Liver (tissue), 8 donors: ENCODE measurements at regions not wholly inside any gene's neighbourhood (a gene's known extent, or its start where the extent isn't known, plus 50 kb on each side); places are given as distances from the start of the nearest gene placed in this dataset.

ENCODE experiments used
- DNase-seq: peaks from one replicate; pipeline ENCODE4 v3.0.0-alpha.2; 2017; ENCODE audit warnings: low spot score
- H3K27ac ChIP-seq, 2 donors: one replicate each; pipeline ENCODE4 v1.7.0; 2013; ENCODE audit warnings: inconsistent platforms in 2 of 2, low read length in 2 of 2, control low read depth in 1 of 2, low read depth in 1 of 2, mild to moderate bottlenecking in 1 of 2
- H3K27me3 ChIP-seq, 4 donors: one replicate each; pipeline versions ENCODE4 v1.6.1 to v1.7.0; 2013; ENCODE audit warnings: low read length in 3 of 4, inconsistent platforms in 1 of 4, mild to moderate bottlenecking in 1 of 4, moderate library complexity in 1 of 4; ENCODE audit not compliant: control insufficient read depth in 4 of 4, insufficient read depth in 4 of 4
- H3K36me3 ChIP-seq, 4 donors: one replicate each; pipeline versions ENCODE4 v1.6.1 to v1.7.0; 2013; ENCODE audit warnings: low read length in 3 of 4, mild to moderate bottlenecking in 3 of 4, low read depth in 1 of 4, moderate library complexity in 1 of 4; ENCODE audit not compliant: control insufficient read depth in 4 of 4, insufficient read depth in 3 of 4
- H3K4me1 ChIP-seq, 4 donors: one replicate each; pipeline versions ENCODE4 v1.6.1 to v1.7.0; 2013; ENCODE audit warnings: low read length in 3 of 4, mild to moderate bottlenecking in 3 of 4, moderate library complexity in 1 of 4; ENCODE audit not compliant: control insufficient read depth in 4 of 4, insufficient read depth in 4 of 4
- H3K4me3 ChIP-seq, 3 donors: one replicate each; pipeline versions ENCODE4 v1.6.1 to v1.7.0; 2013; ENCODE audit warnings: low read length in 3 of 3, control low read depth in 1 of 3, low read depth in 1 of 3, mild to moderate bottlenecking in 1 of 3
- H3K9ac ChIP-seq, 2 donors: one replicate each; pipeline ENCODE4 v1.7.0; 2013; ENCODE audit warnings: low read length in 2 of 2, mild to moderate bottlenecking in 2 of 2, moderate library complexity in 2 of 2, control low read depth in 1 of 2, low read depth in 1 of 2
- H3K9me3 ChIP-seq, 4 donors: one replicate each; pipeline versions ENCODE4 v1.6.1 to v1.7.0; 2013; ENCODE audit warnings: low read length in 3 of 4; ENCODE audit not compliant: control insufficient read depth in 4 of 4
- ATF3 ChIP-seq: IDR thresholded peaks from 2 replicates; pipeline ENCODE4 v1.6.1; 2016; ENCODE audit warnings: antibody characterized with exemption
- EGR1 ChIP-seq, 2 donors: IDR thresholded peaks; 2 replicates each; pipeline ENCODE4 v1.6.1; 2016 to 2018; ENCODE audit warnings: antibody characterized with exemption in 2 of 2, low read depth in 2 of 2
- FOXA1 ChIP-seq: IDR thresholded peaks from 2 replicates; pipeline ENCODE4 v1.6.1; 2016; ENCODE audit warnings: antibody characterized with exemption
- FOXA2 ChIP-seq: IDR thresholded peaks from 2 replicates; pipeline ENCODE4 v1.6.1; 2016; ENCODE audit warnings: antibody characterized with exemption
- GABPA ChIP-seq, 2 donors: IDR thresholded peaks in 1 of 2; conservative IDR thresholded peaks in 1 of 2; 2 replicates each; pipeline ENCODE4 v1.6.1; 2016; ENCODE audit warnings: antibody characterized with exemption in 2 of 2, mild to moderate bottlenecking in 1 of 2, moderate library complexity in 1 of 2
- HNF4A ChIP-seq, 2 donors: conservative IDR thresholded peaks; 2 replicates each; pipeline ENCODE4 v1.6.1; 2016; ENCODE audit warnings: antibody characterized with exemption in 2 of 2, mild to moderate bottlenecking in 2 of 2
- HNF4G ChIP-seq: IDR thresholded peaks from 2 replicates; pipeline ENCODE4 v1.6.1; 2016; ENCODE audit warnings: antibody characterized with exemption
- JUND ChIP-seq, 2 donors: IDR thresholded peaks; 2 replicates each; pipeline ENCODE4 v1.6.1; 2016; ENCODE audit warnings: antibody characterized with exemption in 2 of 2
- MAX ChIP-seq: IDR thresholded peaks from 2 replicates; pipeline ENCODE4 v1.6.1; 2016; ENCODE audit warnings: antibody characterized with exemption
- NR2F2 ChIP-seq: IDR thresholded peaks from 2 replicates; pipeline ENCODE4 v1.6.1; 2016; ENCODE audit warnings: antibody characterized with exemption
- RAD21 ChIP-seq, 2 donors: IDR thresholded peaks; 2 replicates each; pipeline ENCODE4 v1.6.1; 2016; ENCODE audit warnings: antibody characterized with exemption in 2 of 2, mild to moderate bottlenecking in 2 of 2
- REST ChIP-seq: IDR thresholded peaks from 2 replicates; pipeline ENCODE4 v1.6.1; 2016; ENCODE audit warnings: antibody characterized with exemption, mild to moderate bottlenecking
- RXRA ChIP-seq, 2 donors: IDR thresholded peaks; 2 replicates each; pipeline ENCODE4 v1.6.1; 2017 to 2018; ENCODE audit warnings: antibody characterized with exemption in 2 of 2, mild to moderate bottlenecking in 1 of 2
- SP1 ChIP-seq: IDR thresholded peaks from 2 replicates; pipeline ENCODE4 v1.6.1; 2018; ENCODE audit warnings: antibody characterized with exemption, mild to moderate bottlenecking
- TAF1 ChIP-seq: conservative IDR thresholded peaks from 2 replicates; pipeline ENCODE4 v1.6.1; 2016; ENCODE audit warnings: antibody characterized with exemption, mild to moderate bottlenecking
- YY1 ChIP-seq: IDR thresholded peaks from 2 replicates; pipeline ENCODE4 v1.6.1; 2016; ENCODE audit warnings: antibody characterized with exemption, mild to moderate bottlenecking
- WGBS: extraction: QIAGEN DNeasy Blood & Tissue Kit; methylation state at CpG from one replicate; pipeline ENCODE4 v1.1.7; 2013; 5-methylcytosine and 5-hydroxymethylcytosine counted together
- TF ChIP-seq, protein P1 (sequence below): fragments of 150-350 bp; IDR thresholded peaks from 2 replicates; pipeline ENCODE4 v1.5.1; 2017; ENCODE audit warnings: improper control_type of control experiment, low read depth, low read length; ENCODE audit not compliant: missing input control
- TF ChIP-seq, protein P2 (sequence below): IDR thresholded peaks from 2 replicates; pipeline ENCODE4 v1.6.1; 2016; ENCODE audit warnings: antibody characterized with exemption
- donor health status: healthy.
- donor health status: healthy.
- donor health status: healthy.
- donor health status: healthy.
- donor health status: healthy.

DNA sequence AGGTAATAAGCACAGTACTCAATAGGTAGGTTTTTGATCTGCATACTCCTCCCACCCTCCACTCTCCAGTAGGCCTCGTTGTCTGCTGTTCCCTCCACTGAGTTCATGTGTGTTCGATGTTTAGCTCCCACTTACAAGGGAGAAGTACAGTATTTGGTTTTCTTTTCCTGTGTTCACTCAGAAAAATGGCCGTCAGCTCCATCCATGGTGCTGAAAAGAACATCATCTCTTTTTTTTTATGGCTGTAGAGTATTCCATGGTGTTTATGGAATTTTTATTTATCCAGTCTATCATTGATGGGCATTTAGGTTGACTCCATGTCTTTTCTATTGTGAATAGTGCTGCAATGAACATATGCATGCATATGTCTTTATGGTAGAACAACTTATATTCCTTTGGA is 849.7 kb upstream of the NRXN1 start:
- H3K4me3 ChIP-seq = no peak overlapping the region
- no peak overlapping the region for H3K9ac ChIP-seq
- H3K27me3 ChIP-seq = no peaks in the 10 kb centered on the region
- H3K4me1 ChIP-seq = no peaks in the 10 kb centered on the region
- DNase-seq = no peak
- no peak overlapping the region for H3K27ac ChIP-seq
- no peaks in the 10 kb centered on the region for H3K36me3 ChIP-seq
- TF ChIP-seq, protein P1, sequence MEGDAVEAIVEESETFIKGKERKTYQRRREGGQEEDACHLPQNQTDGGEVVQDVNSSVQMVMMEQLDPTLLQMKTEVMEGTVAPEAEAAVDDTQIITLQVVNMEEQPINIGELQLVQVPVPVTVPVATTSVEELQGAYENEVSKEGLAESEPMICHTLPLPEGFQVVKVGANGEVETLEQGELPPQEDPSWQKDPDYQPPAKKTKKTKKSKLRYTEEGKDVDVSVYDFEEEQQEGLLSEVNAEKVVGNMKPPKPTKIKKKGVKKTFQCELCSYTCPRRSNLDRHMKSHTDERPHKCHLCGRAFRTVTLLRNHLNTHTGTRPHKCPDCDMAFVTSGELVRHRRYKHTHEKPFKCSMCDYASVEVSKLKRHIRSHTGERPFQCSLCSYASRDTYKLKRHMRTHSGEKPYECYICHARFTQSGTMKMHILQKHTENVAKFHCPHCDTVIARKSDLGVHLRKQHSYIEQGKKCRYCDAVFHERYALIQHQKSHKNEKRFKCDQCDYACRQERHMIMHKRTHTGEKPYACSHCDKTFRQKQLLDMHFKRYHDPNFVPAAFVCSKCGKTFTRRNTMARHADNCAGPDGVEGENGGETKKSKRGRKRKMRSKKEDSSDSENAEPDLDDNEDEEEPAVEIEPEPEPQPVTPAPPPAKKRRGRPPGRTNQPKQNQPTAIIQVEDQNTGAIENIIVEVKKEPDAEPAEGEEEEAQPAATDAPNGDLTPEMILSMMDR = no peak
- TF ChIP-seq JUND (IDR thresholded peaks at IDR 0.05) (no peak), REST (no peak), FOXA2 (no peak), RAD21 (IDR thresholded peaks at IDR 0.05) (no peak), MAX (no peak), ATF3 (no peak), GABPA (IDR thresholded peaks at IDR 0.05 in 1 of 2, conservative IDR thresholded peaks at IDR 0.05 in 1 of 2) (no peak), TAF1 (no peak), FOXA1 (no peak), HNF4G (no peak), RXRA (IDR thresholded peaks at IDR 0.05) (no peak), YY1 (no peak)
- TF ChIP-seq, protein P2, sequence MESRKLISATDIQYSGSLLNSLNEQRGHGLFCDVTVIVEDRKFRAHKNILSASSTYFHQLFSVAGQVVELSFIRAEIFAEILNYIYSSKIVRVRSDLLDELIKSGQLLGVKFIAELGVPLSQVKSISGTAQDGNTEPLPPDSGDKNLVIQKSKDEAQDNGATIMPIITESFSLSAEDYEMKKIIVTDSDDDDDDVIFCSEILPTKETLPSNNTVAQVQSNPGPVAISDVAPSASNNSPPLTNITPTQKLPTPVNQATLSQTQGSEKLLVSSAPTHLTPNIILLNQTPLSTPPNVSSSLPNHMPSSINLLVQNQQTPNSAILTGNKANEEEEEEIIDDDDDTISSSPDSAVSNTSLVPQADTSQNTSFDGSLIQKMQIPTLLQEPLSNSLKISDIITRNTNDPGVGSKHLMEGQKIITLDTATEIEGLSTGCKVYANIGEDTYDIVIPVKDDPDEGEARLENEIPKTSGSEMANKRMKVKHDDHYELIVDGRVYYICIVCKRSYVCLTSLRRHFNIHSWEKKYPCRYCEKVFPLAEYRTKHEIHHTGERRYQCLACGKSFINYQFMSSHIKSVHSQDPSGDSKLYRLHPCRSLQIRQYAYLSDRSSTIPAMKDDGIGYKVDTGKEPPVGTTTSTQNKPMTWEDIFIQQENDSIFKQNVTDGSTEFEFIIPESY = no peak
- WGBS = 94% methylated on average over 3 of the region's 3 CpGs
- H3K9me3 ChIP-seq = no peaks in the 10 kb centered on the region

DNA sequence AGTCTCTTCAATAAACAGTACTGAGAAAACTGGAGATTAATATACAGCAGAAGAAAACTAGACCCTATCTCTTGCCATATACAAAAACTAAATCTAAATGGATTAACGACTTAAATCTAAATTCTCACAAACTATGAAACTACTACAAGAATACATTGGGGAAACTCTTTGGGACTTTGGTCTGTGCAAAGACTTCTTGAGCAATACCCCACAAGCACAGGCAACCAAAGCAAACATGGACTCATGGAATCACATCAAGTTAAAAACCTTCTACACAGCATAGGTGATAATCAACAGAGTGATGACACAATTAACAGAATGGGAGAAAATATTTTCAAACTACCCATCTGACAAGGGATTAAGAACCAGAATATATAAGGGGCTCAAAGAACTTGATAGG is 848.2 kb upstream of the NRXN1 start:
- Histone ChIP-seq H3K4me1 (no peaks in the 10 kb centered on the region), H3K36me3 (no peaks in the 10 kb centered on the region), H3K27ac (no peak overlapping the region), H3K27me3 (no peaks in the 10 kb centered on the region), H3K4me3 (no peak overlapping the region), H3K9ac (no peak overlapping the region), H3K9me3 (peaks cover 0 to 4% (median under 1%) of the 10 kb centered on the region in 4 donors)
- DNase-seq = no peak
- WGBS = 32% methylated on average over 1 of the region's 1 CpG
- TF ChIP-seq RAD21 (IDR thresholded peaks at IDR 0.05) (peak in 1 of 2 donors; percentile 9), FOXA1 (no peak), HNF4A (conservative IDR thresholded peaks at IDR 0.05) (peak; percentile 89 to 91), ATF3 (no peak), JUND (IDR thresholded peaks at IDR 0.05) (peak; percentile 28 to 32), YY1 (peak; percentile 53), MAX (no peak), NR2F2 (no peak), SP1 (peak; percentile 64), EGR1 (IDR thresholded peaks at IDR 0.05; ENCODE audit: low read depth in 2 of 2) (no peak), GABPA (IDR thresholded peaks at IDR 0.05 in 1 of 2, conservative IDR thresholded peaks at IDR 0.05 in 1 of 2) (no peak), HNF4G (peak; percentile 69), FOXA2 (peak; percentile 42), TAF1 (no peak), RXRA (IDR thresholded peaks at IDR 0.05) (peak in 1 of 2 donors; percentile 34)
- TF ChIP-seq, protein P1 = no peak
- TF ChIP-seq, protein P2 = no peak
